ENCODE measurements at regions not wholly inside any gene's neighbourhood (a gene's known extent, or its start where the extent isn't known, plus 50 kb on each side); places are given as distances from the start of the nearest gene placed in this dataset.

DNA sequence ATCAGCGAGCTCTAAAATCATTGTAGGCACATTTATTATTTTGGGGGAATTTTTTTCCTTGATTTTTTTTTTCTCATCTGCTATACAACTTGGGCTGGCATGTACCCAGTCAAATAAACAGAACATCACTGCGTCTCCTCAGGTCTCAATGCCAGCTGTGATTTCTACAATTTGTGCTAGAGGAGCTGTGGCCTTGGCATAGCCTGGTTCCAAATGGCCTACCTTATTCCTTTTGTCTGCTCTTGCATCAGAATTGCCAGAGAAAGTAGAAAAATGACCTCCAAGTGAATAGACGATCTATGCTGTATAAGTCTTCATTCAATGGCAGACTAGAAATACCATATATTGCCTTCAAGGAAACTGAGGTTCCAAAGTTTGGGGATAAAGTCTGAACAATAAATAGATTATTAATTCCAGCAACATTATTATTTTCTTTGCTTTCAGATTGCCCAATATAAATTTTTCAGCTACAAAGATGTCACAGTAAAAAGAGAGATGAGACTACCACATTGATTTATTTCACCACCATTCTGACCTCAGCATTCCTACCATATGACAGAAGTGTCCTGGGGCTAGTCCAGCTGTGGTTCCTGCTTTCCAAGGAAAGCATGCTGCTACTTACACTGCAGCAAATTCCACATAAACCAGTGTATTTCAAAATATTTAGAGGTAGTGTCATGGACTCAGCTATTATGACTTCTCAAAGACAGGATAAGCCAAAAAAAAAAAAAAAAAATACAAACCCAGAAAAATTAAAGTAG is 493.9 kb upstream of the ZNF385D start:
- DNase-seq (ENCODE audit: low read depth, low spot score) (no peak), FAIRE-seq (no peak)
- no peaks in the 10 kb centered on the region for H3K79me2 ChIP-seq (ENCODE audit: control insufficient read depth, insufficient read depth, low read length)
- no peak for TF ChIP-seq GATA2 (IDR thresholded peaks at IDR 0.05; ENCODE audit: insufficient read depth, insufficient read length, low read depth, low read length)
- TF ChIP-seq JUN (IDR thresholded peaks at IDR 0.05; ENCODE audit: borderline replicate concordance, insufficient read depth, insufficient read length, low read depth): no peak
- no peak for TF ChIP-seq POLR2AphosphoS5 (IDR thresholded peaks at IDR 0.05; ENCODE audit: insufficient read depth, low read depth, low read length)
- H3K9me3 ChIP-seq (replicated peaks; ENCODE audit: control insufficient read depth, insufficient read depth, low read length): no peaks in the 10 kb centered on the region
- no peaks in the 10 kb centered on the region for H4K20me1 ChIP-seq (replicated peaks; ENCODE audit: control insufficient read depth, extremely low read depth, insufficient read depth, low read length)
- H3K27ac ChIP-seq (ENCODE audit: insufficient read depth, low read depth, low read length): no peak overlapping the region
- ChIA-PET CTCF (no interaction called here), POLR2A (no interaction called here)
- no peaks in the 10 kb centered on the region for H3K36me3 ChIP-seq (ENCODE audit: control insufficient read depth in 2 of 2, extremely low read depth in 1 of 2, insufficient read depth in 2 of 2, low read length in 2 of 2)
- H3K4me1 ChIP-seq (ENCODE audit: control insufficient read depth, extremely low read depth, insufficient read depth, low read length): no peaks in the 10 kb centered on the region
- no peaks in the 10 kb centered on the region for H3K27me3 ChIP-seq (ENCODE audit: control insufficient read depth in 2 of 2, insufficient read depth in 2 of 2, low read length in 2 of 2)
- no peaks in the 10 kb centered on the region for H3K9me1 ChIP-seq (replicated peaks; ENCODE audit: control insufficient read depth, extremely low read depth, insufficient read depth, low read length)
- H2AFZ ChIP-seq (ENCODE audit: low read depth, low read length): no peak overlapping the region
- H3K9ac ChIP-seq (replicated peaks; ENCODE audit: extremely low read depth, insufficient read depth, low read length): no peak overlapping the region
- BruUV-seq (replicated peaks): no TSS peak
- no peak overlapping the region for H3K4me3 ChIP-seq (replicated peaks in 1 of 3; ENCODE audit: insufficient read depth in 1 of 3, low read depth in 1 of 3, low read length in 3 of 3)
- H3K4me2 ChIP-seq (ENCODE audit: insufficient read depth, low read length): no peak overlapping the region
- intact Hi-C loops (cut with micrococcal nuclease): no loop called here
- dilution Hi-C loops (cut with MboI; ENCODE audit: extremely low pct_ligation_motif_present, low sequenced_read_pairs): no loop called here

DNA sequence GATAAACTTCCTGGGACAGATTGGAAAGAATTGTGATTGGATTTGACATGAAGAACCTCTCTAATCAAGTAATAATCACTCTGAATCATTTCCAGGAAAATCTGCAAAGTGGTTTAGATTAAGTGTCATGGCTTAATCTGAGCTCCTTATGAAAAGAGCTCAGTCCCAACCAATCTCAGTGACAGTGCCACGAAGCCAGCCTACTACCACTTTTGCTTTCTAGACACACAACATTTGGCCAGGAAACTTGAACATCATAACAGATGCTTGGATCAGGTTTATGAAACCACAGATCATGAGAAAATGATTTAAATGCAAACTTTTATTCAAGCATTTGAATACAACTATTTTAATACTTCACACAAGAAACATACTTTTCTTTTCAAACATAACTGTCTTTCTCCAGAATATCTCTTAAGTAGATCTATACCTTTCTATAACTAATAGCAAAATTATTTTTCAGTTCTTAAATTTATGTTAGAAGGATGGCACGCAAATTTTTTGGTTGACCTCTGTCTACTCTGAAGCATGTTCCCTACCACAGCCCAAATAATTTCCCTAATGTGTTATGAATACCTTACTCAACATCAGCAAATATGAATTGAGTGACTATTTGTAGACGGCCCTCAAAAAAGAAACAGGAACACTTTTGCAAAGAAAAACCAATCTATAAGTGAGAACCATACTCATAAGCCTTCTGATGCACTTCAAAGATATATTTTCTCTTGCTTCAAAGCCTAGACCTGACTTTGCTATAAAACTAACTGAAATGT is 495.0 kb upstream of the ZNF385D start:
- FAIRE-seq: no peak
- Histone ChIP-seq H3K27ac (ENCODE audit: insufficient read depth, low read depth, low read length) (no peak overlapping the region), H3K79me2 (ENCODE audit: control insufficient read depth, insufficient read depth, low read length) (no peaks in the 10 kb centered on the region), H2AFZ (ENCODE audit: low read depth, low read length) (no peak overlapping the region), H3K4me1 (ENCODE audit: control insufficient read depth, extremely low read depth, insufficient read depth, low read length) (no peaks in the 10 kb centered on the region), H3K27me3 (ENCODE audit: control insufficient read depth in 2 of 2, insufficient read depth in 2 of 2, low read length in 2 of 2) (no peaks in the 10 kb centered on the region), H3K9me3 (replicated peaks; ENCODE audit: control insufficient read depth, insufficient read depth, low read length) (no peaks in the 10 kb centered on the region), H3K4me2 (ENCODE audit: insufficient read depth, low read length) (no peak overlapping the region), H4K20me1 (replicated peaks; ENCODE audit: control insufficient read depth, extremely low read depth, insufficient read depth, low read length) (no peaks in the 10 kb centered on the region), H3K4me3 (replicated peaks in 1 of 3; ENCODE audit: insufficient read depth in 1 of 3, low read depth in 1 of 3, low read length in 3 of 3) (no peak overlapping the region), H3K9me1 (replicated peaks; ENCODE audit: control insufficient read depth, extremely low read depth, insufficient read depth, low read length) (no peaks in the 10 kb centered on the region), H3K36me3 (ENCODE audit: control insufficient read depth in 2 of 2, extremely low read depth in 1 of 2, insufficient read depth in 2 of 2, low read length in 2 of 2) (no peaks in the 10 kb centered on the region), H3K9ac (replicated peaks; ENCODE audit: extremely low read depth, insufficient read depth, low read length) (no peak overlapping the region)
- dilution Hi-C loops (cut with MboI; ENCODE audit: extremely low pct_ligation_motif_present, low sequenced_read_pairs) (no loop called here), intact Hi-C loops (cut with micrococcal nuclease) (no loop called here)
- DNase-seq (ENCODE audit: low read depth, low spot score): no peak
- BruUV-seq (replicated peaks): no TSS peak
- CTCF ChIA-PET: no interaction called here
- POLR2A ChIA-PET: no interaction called here
- no peak for TF ChIP-seq POLR2A (IDR thresholded peaks at IDR 0.05; ENCODE audit: low read depth, low read length)
- TF ChIP-seq EZH2 (IDR thresholded peaks at IDR 0.05; ENCODE audit: borderline replicate concordance, low read depth, low read length, severe bottlenecking): no peak
- no peak for TF ChIP-seq POLR2AphosphoS5 (IDR thresholded peaks at IDR 0.05; ENCODE audit: insufficient read depth, low read depth, low read length)
- no peak for TF ChIP-seq GATA2 (IDR thresholded peaks at IDR 0.05; ENCODE audit: insufficient read depth, insufficient read length, low read depth, low read length)
- TF ChIP-seq, protein P1, sequence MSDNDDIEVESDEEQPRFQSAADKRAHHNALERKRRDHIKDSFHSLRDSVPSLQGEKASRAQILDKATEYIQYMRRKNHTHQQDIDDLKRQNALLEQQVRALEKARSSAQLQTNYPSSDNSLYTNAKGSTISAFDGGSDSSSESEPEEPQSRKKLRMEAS (IDR thresholded peaks at IDR 0.05; ENCODE audit: insufficient read depth, insufficient read length): no peak
- TF ChIP-seq MYC (IDR thresholded peaks at IDR 0.05; ENCODE audit: low read depth, low read length): no peak
- TF ChIP-seq, protein P2, sequence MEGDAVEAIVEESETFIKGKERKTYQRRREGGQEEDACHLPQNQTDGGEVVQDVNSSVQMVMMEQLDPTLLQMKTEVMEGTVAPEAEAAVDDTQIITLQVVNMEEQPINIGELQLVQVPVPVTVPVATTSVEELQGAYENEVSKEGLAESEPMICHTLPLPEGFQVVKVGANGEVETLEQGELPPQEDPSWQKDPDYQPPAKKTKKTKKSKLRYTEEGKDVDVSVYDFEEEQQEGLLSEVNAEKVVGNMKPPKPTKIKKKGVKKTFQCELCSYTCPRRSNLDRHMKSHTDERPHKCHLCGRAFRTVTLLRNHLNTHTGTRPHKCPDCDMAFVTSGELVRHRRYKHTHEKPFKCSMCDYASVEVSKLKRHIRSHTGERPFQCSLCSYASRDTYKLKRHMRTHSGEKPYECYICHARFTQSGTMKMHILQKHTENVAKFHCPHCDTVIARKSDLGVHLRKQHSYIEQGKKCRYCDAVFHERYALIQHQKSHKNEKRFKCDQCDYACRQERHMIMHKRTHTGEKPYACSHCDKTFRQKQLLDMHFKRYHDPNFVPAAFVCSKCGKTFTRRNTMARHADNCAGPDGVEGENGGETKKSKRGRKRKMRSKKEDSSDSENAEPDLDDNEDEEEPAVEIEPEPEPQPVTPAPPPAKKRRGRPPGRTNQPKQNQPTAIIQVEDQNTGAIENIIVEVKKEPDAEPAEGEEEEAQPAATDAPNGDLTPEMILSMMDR (IDR thresholded peaks at IDR 0.05; ENCODE audit: extremely low read depth in 1 of 2, insufficient read depth in 1 of 2, low read depth in 1 of 2, low read length in 2 of 2): no peak
- TF ChIP-seq FOS (IDR thresholded peaks at IDR 0.05; ENCODE audit: borderline replicate concordance, insufficient read depth, low read length): no peak
- no peak for TF ChIP-seq JUN (IDR thresholded peaks at IDR 0.05; ENCODE audit: borderline replicate concordance, insufficient read depth, insufficient read length, low read depth)

Data from endothelial cell of umbilical vein (primary cell).